Transverse colon (tissue), 4 donors: ENCODE measurements at regions not wholly inside any gene's neighbourhood (a gene's known extent, or its start where the extent isn't known, plus 50 kb on each side); places are given as distances from the start of the nearest gene placed in this dataset.

Experiments
- DNase-seq: peaks from one replicate; pipeline ENCODE4 v3.0.0-alpha.2; 2019
- H3K27ac ChIP-seq, 4 donors: fragments of 200-600 bp; sonication (generic); 2 replicates each; pipeline ENCODE4 v1.5.1; 2016 to 2018; ENCODE audit warnings: inconsistent platforms in 4 of 4
- H3K27me3 ChIP-seq: fragments of 200-600 bp; sonication (generic); 2 replicates; pipeline ENCODE4 v1.5.1; 2017; ENCODE audit warnings: inconsistent platforms
- H3K36me3 ChIP-seq, 4 donors: fragments of 200-600 bp; sonication (generic); 2 replicates each; pipeline ENCODE4 v1.5.1; 2017 to 2019; ENCODE audit warnings: inconsistent platforms in 4 of 4
- H3K4me1 ChIP-seq, 4 donors: fragments of 200-600 bp; sonication (generic); 2 replicates each; pipeline ENCODE4 v1.5.1; 2017 to 2020; ENCODE audit warnings: inconsistent platforms in 4 of 4
- H3K4me3 ChIP-seq, 4 donors: fragments of 200-600 bp; sonication (generic); 1 replicate in 1 of 4; 2 replicates in 3 of 4; pipeline versions ENCODE4 v1.5.1 to v1.6.1; 2017 to 2019; ENCODE audit warnings: inconsistent platforms in 4 of 4
- H3K9me3 ChIP-seq, 2 donors: fragments of 200-600 bp; sonication (generic); 2 replicates each; pipeline ENCODE4 v1.5.1; 2017 to 2019; ENCODE audit warnings: inconsistent platforms in 2 of 2
- CTCF ChIP-seq, 5 experiments: fragments of 200-600 bp in 3 of 5; fragments of 450-650 bp in 2 of 5; sonication (generic) in 3 of 5; IDR thresholded peaks; 1 replicate in 2 of 5; 2 replicates in 3 of 5; pipeline ENCODE4 v1.5.1; 2016 to 2017; ENCODE audit warnings: antibody characterized with exemption in 5 of 5, inconsistent platforms in 3 of 5, mild to moderate bottlenecking in 2 of 5, moderate library complexity in 1 of 5
- EP300 ChIP-seq: sonication (generic); formaldehyde crosslinking; IDR thresholded peaks from one replicate; pipeline ENCODE4 v1.6.1; 2017; ENCODE audit warnings: antibody characterized with exemption, low read depth
- POLR2A ChIP-seq: fragments of 450-650 bp; IDR thresholded peaks from one replicate; pipeline ENCODE4 v1.6.1; 2016; ENCODE audit warnings: antibody characterized with exemption, mild to moderate bottlenecking, moderate library complexity
- POLR2AphosphoS5 ChIP-seq, 3 donors: sonication (generic); formaldehyde crosslinking; IDR thresholded peaks; one replicate each; pipeline ENCODE4 v1.6.1; 2016; ENCODE audit warnings: antibody characterized with exemption in 3 of 3
- WGBS, 2 donors: methylation state at CpG; one replicate each; pipeline ENCODE4 v1.1.5; 2018; ENCODE audit warnings: low coverage in 1 of 2; 5-methylcytosine and 5-hydroxymethylcytosine counted together
- in situ Hi-C, 4 donors: fragments of 200-750 bp; cut with MboI; loops; one replicate each; pipeline versions ENCODE4 v1.15.0 to v1.15.1; 2017; ENCODE audit warnings: low sequenced_read_pairs in 3 of 4, low pct_ligation_motif_present in 1 of 4, low pct_unique_long_range_greater_than_20kb in 1 of 4
- intact Hi-C: fragments of 100-400 bp; cut with DNase I; formaldehyde crosslinking; loops from one replicate; pipeline ENCODE4 v1.15.1; 2023; ENCODE audit warnings: low total_unique reads

- peaks cover 0 to 4% (median 0%) of the 10 kb centered on the region in 4 donors for H3K4me1 ChIP-seq
- no peaks in the 10 kb centered on the region for H3K36me3 ChIP-seq
- TF ChIP-seq CTCF (IDR thresholded peaks at IDR 0.05) (no peak), POLR2AphosphoS5 (IDR thresholded peaks at IDR 0.05) (no peak), POLR2A (no peak), EP300 (no peak)
- in situ Hi-C loops (no loop called here), intact Hi-C loops (no loop called here)
- H3K9me3 ChIP-seq = no peaks in the 10 kb centered on the region
- no peak overlapping the region for H3K4me3 ChIP-seq
- H3K27ac ChIP-seq = no peak overlapping the region
- DNase-seq = no peak
- WGBS, 2 donors = 91% methylated on average over 6 of the region's 6 CpGs; no CpG with 5 or more reads in 1 of the 2 donors
- H3K27me3 ChIP-seq = no peaks in the 10 kb centered on the region
Observed at GRCh38 chr5:160937570-160937969, 85.6 kb upstream of the ATP10B start.

GRCh38 chr5:160935776-160936175 lies 83.8 kb upstream of the ATP10B start:
- Histone ChIP-seq H3K36me3 (no peaks in the 10 kb centered on the region), H3K4me3 (no peak overlapping the region), H3K4me1 (peaks cover 0 to 4% (median 0%) of the 10 kb centered on the region in 4 donors), H3K27me3 (no peaks in the 10 kb centered on the region), H3K27ac (no peak overlapping the region), H3K9me3 (no peaks in the 10 kb centered on the region)
- in situ Hi-C loops (no loop called here), intact Hi-C loops (no loop called here)
- DNase-seq = no peak
- no peak for TF ChIP-seq EP300
- TF ChIP-seq POLR2A = no peak
- no peak for TF ChIP-seq CTCF (IDR thresholded peaks at IDR 0.05)
- TF ChIP-seq POLR2AphosphoS5 (IDR thresholded peaks at IDR 0.05) = no peak
- 88% methylated on average over 5 of the region's 5 CpGs; no CpG with 5 or more reads in 1 of the 2 donors for WGBS, 2 donors

- 77 to 85% methylated on average over 1 to 2 of the region's 2 CpGs for WGBS, 2 donors
- intact Hi-C loops (no loop called here), in situ Hi-C loops (no loop called here)
- TF ChIP-seq CTCF (IDR thresholded peaks at IDR 0.05) (no peak), EP300 (no peak), POLR2A (no peak), POLR2AphosphoS5 (IDR thresholded peaks at IDR 0.05) (no peak)
- Histone ChIP-seq H3K36me3 (no peaks in the 10 kb centered on the region), H3K9me3 (no peaks in the 10 kb centered on the region), H3K27me3 (no peaks in the 10 kb centered on the region), H3K4me1 (peaks cover 0 to 19% (median 8%) of the 10 kb centered on the region in 4 donors), H3K27ac (no peak overlapping the region), H3K4me3 (no peak overlapping the region)
- no peak for DNase-seq
Observed at GRCh38 chr5:160931283-160931682, 79.3 kb upstream of the ATP10B start.

GRCh38 chr5:160930406-160930805 lies 78.4 kb upstream of the ATP10B start:
- 17 to 38% methylated on average over 1 of the region's 1 CpG for WGBS, 2 donors
- in situ Hi-C loops = no loop called here
- no peaks in the 10 kb centered on the region for H3K27me3 ChIP-seq
- H3K4me3 ChIP-seq = no peak overlapping the region
- H3K36me3 ChIP-seq = no peaks in the 10 kb centered on the region
- H3K4me1 ChIP-seq = peaks cover 0 to 27% (median 12%) of the 10 kb centered on the region in 4 donors
- intact Hi-C loops = no loop called here
- no peak for DNase-seq
- no peaks in the 10 kb centered on the region for H3K9me3 ChIP-seq
- no peak for TF ChIP-seq EP300
- no peak for TF ChIP-seq CTCF (IDR thresholded peaks at IDR 0.05)
- TF ChIP-seq POLR2A = no peak
- no peak for TF ChIP-seq POLR2AphosphoS5 (IDR thresholded peaks at IDR 0.05)
- no peak overlapping the region for H3K27ac ChIP-seq
